CD8-positive, alpha-beta memory T cell (primary cell): ENCODE measurements at regions not wholly inside any gene's neighbourhood (a gene's known extent, or its start where the extent isn't known, plus 50 kb on each side); places are given as distances from the start of the nearest gene placed in this dataset.

Experiments
- CTCF ChIA-PET: fragments of 350-600 bp; sonication (Branson Sonifier 250); formaldehyde crosslinking; loops from one replicate; lab custom pipeline; 2021; ENCODE audit warnings: antibody characterized with exemption; lab: Charles Lee
- POLR2A ChIA-PET: fragments of 350-600 bp; sonication (Branson Sonifier 250); formaldehyde crosslinking; loops from one replicate; lab custom pipeline; 2021; ENCODE audit warnings: antibody characterized with exemption; lab: Charles Lee
- DNase-seq, 5 donors: peaks; one replicate each; pipeline versions ENCODE4 v3.0.0 to v3.0.0-alpha.2; 2020 to 2022; ENCODE audit warnings: mixed read lengths in 1 of 5
- H3K27ac ChIP-seq: one replicate; pipeline ENCODE4 v1.7.0; 2013; ENCODE audit warnings: low read depth, mild to moderate bottlenecking, low read length, moderate library complexity
- H3K27me3 ChIP-seq: 2 replicates; pipeline ENCODE4 v1.7.0; 2013; ENCODE audit warnings: low read length, mild to moderate bottlenecking; ENCODE audit not compliant: insufficient read depth, poor library complexity, severe bottlenecking
- H3K36me3 ChIP-seq: 2 replicates; pipeline ENCODE4 v1.7.0; 2013; ENCODE audit warnings: mild to moderate bottlenecking, low read length, moderate library complexity; ENCODE audit not compliant: insufficient read depth
- H3K4me1 ChIP-seq: 2 replicates; pipeline ENCODE4 v1.7.0; 2013; ENCODE audit warnings: mild to moderate bottlenecking, low read length, moderate library complexity; ENCODE audit not compliant: insufficient read depth
- H3K4me3 ChIP-seq: 2 replicates; pipeline ENCODE4 v1.7.0; 2013; ENCODE audit warnings: mild to moderate bottlenecking, low read length
- H3K9me3 ChIP-seq: 2 replicates; pipeline ENCODE4 v1.7.0; 2013; ENCODE audit warnings: mild to moderate bottlenecking, low read length
- H3K27ac Mint-ChIP-seq, 8 donors: one replicate each; pipeline ENCODE4 v1.8.0; 2020 to 2021; ENCODE audit warnings: mixed read lengths in 8 of 8, mild to moderate bottlenecking in 6 of 8, inconsistent platforms in 3 of 8, moderate library complexity in 3 of 8
- H3K27me3 Mint-ChIP-seq, 2 donors: one replicate each; pipeline ENCODE4 v1.8.0; 2020 to 2021; ENCODE audit warnings: mixed read lengths in 2 of 2, mild to moderate bottlenecking in 1 of 2, moderate library complexity in 1 of 2
- H3K36me3 Mint-ChIP-seq, 3 donors: one replicate each; pipeline ENCODE4 v1.8.0; 2020 to 2021; ENCODE audit warnings: mixed read lengths in 3 of 3, inconsistent platforms in 1 of 3, mild to moderate bottlenecking in 1 of 3
- H3K4me1 Mint-ChIP-seq, 3 donors: one replicate each; pipeline ENCODE4 v1.8.0; 2020 to 2021; ENCODE audit warnings: mixed read lengths in 3 of 3, inconsistent platforms in 1 of 3, mild to moderate bottlenecking in 1 of 3
- H3K4me3 Mint-ChIP-seq, 7 donors: one replicate each; pipeline ENCODE4 v1.8.0; 2020 to 2021; ENCODE audit warnings: mixed read lengths in 7 of 7, mild to moderate bottlenecking in 6 of 7, moderate library complexity in 4 of 7, inconsistent platforms in 2 of 7
- H3K9me3 Mint-ChIP-seq, 5 donors: one replicate each; pipeline ENCODE4 v1.8.0; 2020 to 2022; ENCODE audit warnings: mixed read lengths in 5 of 5, mild to moderate bottlenecking in 3 of 5, moderate library complexity in 2 of 5, inconsistent platforms in 1 of 5

DNA sequence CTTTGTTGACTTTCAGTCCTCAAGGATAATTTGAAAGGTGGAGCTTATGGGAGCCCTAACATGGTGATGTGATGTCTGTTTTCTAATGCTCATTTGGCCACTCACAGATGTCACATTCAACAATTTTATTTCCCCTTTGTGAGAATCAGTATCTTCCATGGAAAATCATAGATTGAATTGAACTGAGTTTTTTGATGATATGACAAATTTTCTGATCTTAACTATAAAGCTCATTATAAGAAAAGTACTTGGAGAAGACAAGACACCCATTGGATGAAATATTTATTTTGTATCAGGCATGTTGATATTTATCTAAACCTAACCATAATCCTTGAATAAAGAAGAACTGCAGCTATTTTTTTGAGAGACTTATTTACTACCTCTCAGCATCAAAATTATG lies 824.6 kb upstream of the GOT2 start:
- H3K27ac Mint-ChIP-seq: no peak overlapping the region
- no peaks in the 10 kb centered on the region for H3K36me3 Mint-ChIP-seq
- Histone ChIP-seq H3K4me1 (no peaks in the 10 kb centered on the region), H3K4me3 (no peak overlapping the region), H3K27ac (no peak overlapping the region), H3K27me3 (no peaks in the 10 kb centered on the region), H3K36me3 (no peaks in the 10 kb centered on the region), H3K9me3 (peaks cover 5% of the 10 kb centered on the region)
- ChIA-PET POLR2A (no interaction called here), CTCF (no interaction called here)
- H3K4me3 Mint-ChIP-seq: no peak overlapping the region
- H3K27me3 Mint-ChIP-seq: no peaks in the 10 kb centered on the region
- H3K4me1 Mint-ChIP-seq: no peaks in the 10 kb centered on the region
- peaks cover 7 to 27% (median 13%) of the 10 kb centered on the region in 5 donors for H3K9me3 Mint-ChIP-seq
- DNase-seq: no peak

DNA sequence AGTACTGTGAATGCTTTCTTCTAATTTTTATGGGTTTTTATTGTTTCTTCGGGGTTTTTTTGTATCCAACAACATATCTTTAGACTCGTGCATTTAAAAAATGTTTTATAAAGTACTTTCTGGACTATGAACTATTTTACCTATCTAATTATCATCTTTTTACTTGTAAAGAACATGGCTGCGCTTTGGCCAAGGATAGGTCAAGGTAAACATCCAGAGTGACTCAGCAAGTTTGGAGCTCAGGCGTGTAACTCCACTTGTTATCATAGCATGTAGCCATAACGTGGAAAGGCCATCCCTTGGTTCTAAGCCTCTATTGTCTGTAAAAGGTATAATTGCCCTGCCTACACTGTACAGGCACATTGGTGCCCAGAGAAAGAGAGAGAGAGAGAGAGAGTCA lies 818.0 kb upstream of the GOT2 start:
- peaks cover 13 to 25% (median 22%) of the 10 kb centered on the region in 5 donors for H3K9me3 Mint-ChIP-seq
- peaks cover 0 to 1% (median 0%) of the 10 kb centered on the region in 3 donors for H3K36me3 Mint-ChIP-seq
- no peak overlapping the region for H3K4me3 ChIP-seq
- DNase-seq: no peak
- H3K27me3 Mint-ChIP-seq: no peaks in the 10 kb centered on the region
- ChIA-PET POLR2A (no interaction called here), CTCF (no interaction called here)
- no peaks in the 10 kb centered on the region for H3K4me1 ChIP-seq
- no peaks in the 10 kb centered on the region for H3K36me3 ChIP-seq
- no peak overlapping the region for H3K4me3 Mint-ChIP-seq
- H3K4me1 Mint-ChIP-seq: no peaks in the 10 kb centered on the region
- H3K9me3 ChIP-seq: no peaks in the 10 kb centered on the region
- no peak overlapping the region for H3K27ac Mint-ChIP-seq
- no peaks in the 10 kb centered on the region for H3K27me3 ChIP-seq
- H3K27ac ChIP-seq: no peak overlapping the region

DNA sequence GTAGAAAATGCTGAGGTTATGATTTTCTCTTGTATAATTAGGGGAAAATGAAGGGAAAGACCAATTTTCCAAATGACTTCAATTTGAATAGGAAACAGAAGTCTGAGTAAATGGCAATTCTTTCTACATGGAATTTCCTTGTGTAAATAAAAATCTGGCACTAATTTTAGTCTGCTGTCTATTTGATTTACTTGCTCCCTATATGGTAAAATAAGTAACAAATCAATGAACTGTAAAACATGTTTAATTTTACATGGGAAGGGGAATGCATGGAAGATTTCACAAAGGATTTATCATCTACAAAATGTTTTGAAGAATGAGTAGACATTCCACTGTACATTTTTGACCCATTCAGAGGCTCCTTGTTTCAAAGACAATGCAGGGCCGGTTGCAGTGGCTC lies 811.6 kb upstream of the GOT2 start:
- DNase-seq: no peak
- Mint-ChIP-seq H3K9me3 (peaks cover 8 to 21% (median 18%) of the 10 kb centered on the region in 5 donors), H3K4me1 (no peaks in the 10 kb centered on the region), H3K27me3 (no peaks in the 10 kb centered on the region), H3K36me3 (peaks cover 0 to 1% (median 0%) of the 10 kb centered on the region in 3 donors), H3K27ac (no peak overlapping the region), H3K4me3 (no peak overlapping the region)
- ChIA-PET CTCF (interaction anchor here (1.0 kb wide), 1 partner anchor 10 kb away, joined by 3 read pairs; no protein-coding TSS in a partner anchor), POLR2A (no interaction called here)
- H3K4me3 ChIP-seq: no peak overlapping the region
- H3K9me3 ChIP-seq: no peaks in the 10 kb centered on the region
- H3K4me1 ChIP-seq: no peaks in the 10 kb centered on the region
- H3K27ac ChIP-seq: no peak overlapping the region
- H3K36me3 ChIP-seq: no peaks in the 10 kb centered on the region
- H3K27me3 ChIP-seq: no peaks in the 10 kb centered on the region

DNA sequence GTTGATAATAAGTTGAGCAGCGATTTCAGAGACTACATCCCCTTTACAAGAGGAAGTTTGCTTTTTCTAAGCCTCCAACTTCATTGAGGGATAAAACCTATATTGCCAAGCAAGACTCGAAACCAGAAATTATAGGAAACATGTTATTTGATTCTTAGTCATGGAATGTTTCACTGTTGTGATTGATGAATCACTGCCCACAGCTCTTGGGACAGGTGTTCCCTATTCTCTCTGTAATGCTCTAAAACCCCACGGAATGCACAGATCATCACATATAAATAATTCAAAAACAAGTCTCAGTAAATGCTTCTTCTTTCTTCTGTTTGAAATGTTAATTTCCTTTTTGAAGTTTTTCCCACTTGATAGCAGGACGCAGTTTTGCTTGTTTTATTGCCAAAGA lies 809.5 kb upstream of the GOT2 start:
- POLR2A ChIA-PET: no interaction called here
- CTCF ChIA-PET: no interaction called here
- Histone ChIP-seq H3K9me3 (no peaks in the 10 kb centered on the region), H3K27me3 (no peaks in the 10 kb centered on the region), H3K27ac (no peak overlapping the region), H3K4me1 (no peaks in the 10 kb centered on the region), H3K4me3 (no peak overlapping the region), H3K36me3 (no peaks in the 10 kb centered on the region)
- DNase-seq: no peak
- H3K4me1 Mint-ChIP-seq: no peaks in the 10 kb centered on the region
- no peak overlapping the region for H3K27ac Mint-ChIP-seq
- H3K9me3 Mint-ChIP-seq: peaks cover 10 to 28% (median 19%) of the 10 kb centered on the region in 5 donors
- no peak overlapping the region for H3K4me3 Mint-ChIP-seq
- H3K36me3 Mint-ChIP-seq: peaks cover 0 to 1% (median 0%) of the 10 kb centered on the region in 3 donors
- no peaks in the 10 kb centered on the region for H3K27me3 Mint-ChIP-seq

DNA sequence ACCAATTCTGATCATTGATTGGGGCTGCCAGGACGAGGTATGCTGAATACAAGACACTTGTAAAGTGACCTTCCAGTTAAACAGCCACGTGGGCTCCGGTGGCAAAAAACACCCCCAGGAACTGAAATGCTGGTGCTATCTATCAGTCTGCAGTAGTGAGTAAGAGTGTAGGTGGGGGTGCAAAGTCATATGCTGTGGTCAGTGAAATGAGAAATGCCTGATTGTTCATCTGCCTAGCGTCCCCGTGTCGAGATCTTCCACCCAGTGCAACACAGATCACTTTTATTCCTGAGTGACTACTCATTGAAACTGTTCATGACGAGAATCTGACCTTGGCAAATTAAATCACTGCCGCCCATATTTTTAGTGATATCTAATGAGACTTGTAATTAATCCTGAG lies 806.5 kb upstream of the GOT2 start:
- Mint-ChIP-seq H3K9me3 (peaks cover 5 to 34% (median 15%) of the 10 kb centered on the region in 5 donors), H3K27ac (no peak overlapping the region), H3K36me3 (no peaks in the 10 kb centered on the region), H3K27me3 (no peaks in the 10 kb centered on the region), H3K4me3 (no peak overlapping the region), H3K4me1 (no peaks in the 10 kb centered on the region)
- CTCF ChIA-PET: no interaction called here
- no peak for DNase-seq
- Histone ChIP-seq H3K27me3 (no peaks in the 10 kb centered on the region), H3K36me3 (no peaks in the 10 kb centered on the region), H3K27ac (no peak overlapping the region), H3K9me3 (no peaks in the 10 kb centered on the region), H3K4me3 (no peak overlapping the region), H3K4me1 (no peaks in the 10 kb centered on the region)
- POLR2A ChIA-PET: no interaction called here

DNA sequence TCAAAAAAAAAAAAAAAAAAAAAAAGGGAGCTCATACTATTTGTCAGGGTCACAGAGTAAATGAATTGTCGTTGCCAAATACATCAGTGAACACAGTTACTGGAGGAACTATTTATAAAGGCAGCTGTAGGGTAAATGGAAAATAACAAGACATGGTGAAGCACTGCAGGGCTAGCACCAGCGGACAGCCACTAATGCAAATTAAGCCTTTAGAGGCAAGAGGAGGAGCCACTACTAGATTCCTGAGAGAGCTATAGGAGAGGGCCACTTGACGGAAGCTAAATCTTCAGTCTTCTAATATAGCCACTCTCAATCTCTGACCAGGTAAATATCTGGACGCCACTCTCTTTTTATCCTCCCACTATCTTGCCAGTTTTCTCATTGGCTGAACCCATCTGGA lies 801.2 kb upstream of the GOT2 start:
- no peak for DNase-seq
- H3K27ac ChIP-seq: no peak overlapping the region
- no peaks in the 10 kb centered on the region for H3K9me3 ChIP-seq
- H3K27me3 Mint-ChIP-seq: no peaks in the 10 kb centered on the region
- POLR2A ChIA-PET: no interaction called here
- H3K4me3 Mint-ChIP-seq: no peak overlapping the region
- no peaks in the 10 kb centered on the region for H3K36me3 ChIP-seq
- H3K4me3 ChIP-seq: no peak overlapping the region
- no peaks in the 10 kb centered on the region for H3K4me1 Mint-ChIP-seq
- no peaks in the 10 kb centered on the region for H3K4me1 ChIP-seq
- H3K36me3 Mint-ChIP-seq: peaks cover 0 to 1% (median 0%) of the 10 kb centered on the region in 3 donors
- CTCF ChIA-PET: interaction anchor here (1.3 kb wide), 1 partner anchor 10 kb away, joined by 3 read pairs; no protein-coding TSS in a partner anchor
- peaks cover 7 to 35% (median 17%) of the 10 kb centered on the region in 5 donors for H3K9me3 Mint-ChIP-seq
- no peaks in the 10 kb centered on the region for H3K27me3 ChIP-seq
- H3K27ac Mint-ChIP-seq: no peak overlapping the region

- Histone ChIP-seq H3K27me3 (no peaks in the 10 kb centered on the region), H3K4me1 (no peaks in the 10 kb centered on the region), H3K36me3 (no peaks in the 10 kb centered on the region), H3K9me3 (no peaks in the 10 kb centered on the region), H3K4me3 (no peak overlapping the region), H3K27ac (no peak overlapping the region)
- no peaks in the 10 kb centered on the region for H3K4me1 Mint-ChIP-seq
- H3K27me3 Mint-ChIP-seq: no peaks in the 10 kb centered on the region
- peaks cover under 1 to 28% (median 11%) of the 10 kb centered on the region in 5 donors for H3K9me3 Mint-ChIP-seq
- ChIA-PET POLR2A (no interaction called here), CTCF (no interaction called here)
- peaks cover 0 to 1% (median 0%) of the 10 kb centered on the region in 3 donors for H3K36me3 Mint-ChIP-seq
- DNase-seq: no peak
- H3K4me3 Mint-ChIP-seq: no peak overlapping the region
- no peak overlapping the region for H3K27ac Mint-ChIP-seq
Measured at GRCh38 chr16:59527206-59527997, 793.3 kb upstream of the GOT2 start.

GRCh38 chr16:59522826-59523225 lies 788.7 kb upstream of the GOT2 start:
- ChIA-PET POLR2A (no interaction called here), CTCF (no interaction called here)
- peaks cover 0 to 1% of the 10 kb centered on the region in 2 donors for H3K27me3 Mint-ChIP-seq
- H3K27ac ChIP-seq: no peak overlapping the region
- H3K36me3 Mint-ChIP-seq: peaks cover 0 to 1% (median 0%) of the 10 kb centered on the region in 3 donors
- no peaks in the 10 kb centered on the region for H3K27me3 ChIP-seq
- no peak overlapping the region for H3K4me3 ChIP-seq
- H3K9me3 ChIP-seq: no peaks in the 10 kb centered on the region
- no peaks in the 10 kb centered on the region for H3K36me3 ChIP-seq
- no peak overlapping the region for H3K4me3 Mint-ChIP-seq
- H3K27ac Mint-ChIP-seq: no peak overlapping the region
- DNase-seq: no peak
- H3K4me1 Mint-ChIP-seq: no peaks in the 10 kb centered on the region
- H3K4me1 ChIP-seq: no peaks in the 10 kb centered on the region
- H3K9me3 Mint-ChIP-seq: peaks cover 15 to 33% (median 17%) of the 10 kb centered on the region in 5 donors
